ENCODE measurements at regions not wholly inside any gene's neighbourhood (a gene's known extent, or its start where the extent isn't known, plus 50 kb on each side); places are given as distances from the start of the nearest gene placed in this dataset.
"Not testable (repeated sequence)": the region's sequence is repeated elsewhere in the genome, so short reads cannot be mapped to it uniquely, and the experiment has no call there.

DNA sequence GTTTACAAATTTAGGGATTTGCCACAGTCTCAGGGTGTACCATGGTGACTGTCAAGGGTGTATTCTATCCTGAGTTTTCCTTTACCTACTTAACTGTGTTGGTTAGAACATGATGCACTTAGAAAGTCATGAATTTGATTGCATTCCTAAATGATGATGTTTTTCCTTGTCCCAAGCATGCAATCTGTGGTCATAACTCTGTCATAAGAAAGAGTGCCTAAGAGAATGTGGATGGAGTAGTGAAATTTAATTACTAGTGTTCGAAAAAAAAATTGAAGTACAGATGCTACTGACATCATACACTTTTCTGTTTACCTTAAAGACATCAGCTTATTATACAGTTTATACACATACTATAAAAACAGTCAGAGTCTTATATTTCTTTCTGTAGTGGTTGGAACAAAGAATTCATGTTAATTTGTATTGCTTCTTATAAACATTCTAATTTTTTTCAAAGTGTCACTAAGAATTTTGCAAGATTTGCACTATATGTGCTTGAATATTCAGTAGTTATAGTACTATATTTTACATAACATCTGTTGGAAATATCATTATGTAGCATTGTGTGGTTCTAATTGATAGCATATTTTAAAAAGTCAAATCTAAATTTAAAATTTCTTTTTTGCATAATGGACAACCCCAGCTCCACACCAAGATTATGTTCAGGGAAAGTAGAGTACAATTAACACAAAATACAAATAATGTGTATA lies 231.3 kb upstream of the KCNMB2 start:
- DNase-seq (ENCODE audit: low read depth) = peak; percentile 80

DNA sequence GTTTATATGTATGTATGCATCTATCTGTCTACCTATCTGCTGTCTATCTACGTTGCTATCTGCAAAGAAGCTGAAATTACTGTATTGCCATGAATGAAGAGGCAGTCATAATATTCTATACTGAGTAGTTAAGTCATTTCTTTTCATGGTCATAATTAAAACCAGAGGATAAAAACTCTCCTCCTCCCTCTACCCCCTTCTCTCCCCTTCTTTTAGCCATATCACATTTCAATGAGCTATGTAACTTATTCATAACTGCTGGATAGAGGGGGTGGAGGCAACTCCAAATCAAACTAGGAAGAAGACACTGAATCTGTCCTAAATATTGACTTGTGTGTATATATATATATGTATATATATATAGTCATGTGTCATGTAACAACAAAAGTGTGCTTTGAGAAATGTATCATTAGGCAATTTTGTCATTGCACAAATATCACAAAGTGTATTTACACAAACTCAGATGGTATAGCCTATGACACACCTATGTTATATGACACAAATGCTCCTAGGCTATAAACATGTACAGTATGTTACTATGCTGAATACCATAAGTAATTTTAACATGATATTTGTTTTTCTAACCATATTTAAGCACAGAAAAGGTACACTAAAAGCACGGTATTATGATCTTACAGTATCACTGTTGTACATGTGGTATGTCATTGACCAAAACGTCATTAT lies 229.7 kb upstream of the KCNMB2 start:
- no peak for DNase-seq (ENCODE audit: low read depth)

GRCh38 chr3:178308771-178309170 lies 227.5 kb upstream of the KCNMB2 start:
- peak; percentile 80 for DNase-seq (ENCODE audit: low read depth)

- DNase-seq (ENCODE audit: low read depth) = no peak
Observed at GRCh38 chr3:178310949-178311348, 225.3 kb upstream of the KCNMB2 start.

DNA sequence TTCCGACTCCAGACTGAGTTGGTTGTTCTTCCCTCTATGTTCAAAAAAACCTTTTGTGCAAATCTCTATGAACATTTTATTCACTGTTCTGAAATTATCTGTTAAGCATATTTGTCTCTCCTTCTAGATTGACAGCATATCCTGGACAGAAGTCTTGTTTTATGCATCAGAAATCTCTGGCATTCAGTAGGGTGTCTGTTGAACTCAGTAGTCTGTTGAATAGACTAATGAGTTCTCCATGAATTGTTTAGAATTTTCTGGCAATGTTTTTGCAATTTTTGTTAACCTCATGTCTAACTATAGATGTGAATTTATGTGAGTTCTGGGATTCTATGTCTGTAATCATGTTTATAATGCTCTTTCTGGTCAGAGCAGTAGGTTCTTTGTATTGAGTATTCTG lies 222.5 kb upstream of the KCNMB2 start:
- DNase-seq (ENCODE audit: low read depth) = no peak

- no peak for DNase-seq (ENCODE audit: low read depth)
Observed at GRCh38 chr3:178318340-178318739, 217.9 kb upstream of the KCNMB2 start.

GRCh38 chr3:178318941-178319816 lies 217.1 kb upstream of the KCNMB2 start:
- peak; percentile 46 for DNase-seq (ENCODE audit: low read depth)

GRCh38 chr3:178320456-178321351 lies 215.5 kb upstream of the KCNMB2 start:
- peak; percentile 76 for DNase-seq (ENCODE audit: low read depth)

DNA sequence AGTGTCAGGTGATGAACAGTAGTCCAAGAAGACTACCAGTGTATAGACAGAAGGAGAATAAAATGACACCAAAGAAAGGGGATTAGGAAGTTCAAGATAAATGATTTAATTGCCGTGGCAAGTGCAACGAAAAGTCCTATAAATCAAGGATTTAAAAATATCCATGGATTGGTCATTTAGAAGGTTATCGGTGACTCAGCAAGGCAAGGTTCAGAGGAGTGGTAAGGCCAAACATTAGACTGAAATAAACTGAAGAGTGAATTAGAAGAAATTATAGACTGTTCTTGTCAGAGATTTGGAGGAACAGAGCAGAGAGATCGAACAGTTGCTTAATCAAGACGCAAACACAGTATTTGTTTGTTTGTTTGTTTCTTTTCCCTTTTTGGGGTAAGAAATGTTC lies 211.9 kb upstream of the KCNMB2 start:
- no peak for DNase-seq (ENCODE audit: low read depth)

DNA sequence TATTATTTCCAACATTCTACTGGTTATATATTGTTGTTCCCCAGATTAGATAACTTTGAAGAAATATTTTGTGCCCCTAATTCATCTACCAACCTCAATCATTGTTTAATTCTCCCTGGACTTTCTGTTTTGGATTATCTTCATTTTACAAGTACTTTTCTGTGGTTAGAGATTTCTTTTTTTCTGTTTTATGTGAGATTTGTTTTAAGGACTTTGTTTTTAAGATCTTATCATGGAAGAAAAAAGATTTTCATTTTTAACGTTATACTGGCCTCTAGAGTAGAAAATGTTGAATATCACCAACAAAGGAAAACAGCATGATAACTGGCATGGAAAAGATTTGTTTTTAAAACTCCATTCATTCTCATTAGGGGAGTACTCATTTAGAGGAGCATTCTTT lies 210.9 kb upstream of the KCNMB2 start:
- peak; percentile 66 for DNase-seq (ENCODE audit: low read depth)

GRCh38 chr3:178329936-178330335 lies 206.3 kb upstream of the KCNMB2 start:
- DNase-seq (ENCODE audit: low read depth) = no peak

DNA sequence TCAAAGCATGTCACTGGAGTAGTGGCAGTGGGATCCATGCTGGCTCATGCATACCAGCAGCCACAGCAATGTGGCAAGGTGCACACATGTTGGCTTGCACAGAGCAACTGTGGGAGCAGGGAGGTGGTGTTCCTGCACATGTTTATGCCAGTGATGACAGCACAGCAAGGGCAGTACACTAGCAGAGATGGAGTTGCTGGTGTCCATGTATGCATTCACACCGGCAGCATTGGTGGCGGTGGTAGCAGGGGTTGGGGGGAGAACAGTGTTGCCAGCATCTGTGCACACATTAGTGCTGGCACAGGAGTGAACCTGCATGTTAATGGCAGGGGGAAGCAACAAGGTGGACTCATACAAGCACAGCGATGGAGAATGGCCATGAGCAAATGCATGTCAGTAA lies 202.0 kb upstream of the KCNMB2 start:
- no peak for DNase-seq (ENCODE audit: low read depth)

GRCh38 chr3:178336336-178336735 lies 199.9 kb upstream of the KCNMB2 start:
- no peak for DNase-seq (ENCODE audit: low read depth)

DNA sequence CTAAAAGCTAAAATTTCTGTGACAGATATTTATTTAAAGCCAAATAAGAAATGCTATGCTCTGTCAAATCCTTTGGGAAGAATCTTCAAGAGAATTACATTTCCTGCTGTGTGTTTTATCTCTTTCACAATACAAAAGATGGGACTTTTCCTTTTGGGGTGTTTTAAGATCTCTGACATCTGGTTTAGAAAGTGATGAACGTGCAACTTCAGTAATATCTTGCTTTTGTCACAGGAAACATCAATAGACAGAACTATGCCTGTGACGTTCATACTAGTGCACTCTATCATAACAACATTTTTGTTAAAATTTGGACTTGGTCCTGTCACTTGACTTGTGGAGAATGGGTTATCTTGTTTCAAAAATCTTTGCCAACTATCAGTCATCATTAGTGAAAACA lies 195.7 kb upstream of the KCNMB2 start:
- no peak for DNase-seq (ENCODE audit: low read depth)

- no peak for DNase-seq (ENCODE audit: low read depth)
Observed at GRCh38 chr3:178341636-178342035, 194.6 kb upstream of the KCNMB2 start.

GRCh38 chr3:178342111-178342510 lies 194.1 kb upstream of the KCNMB2 start:
- DNase-seq (ENCODE audit: low read depth) = no peak

GRCh38 chr3:178343433-178344038 lies 192.7 kb upstream of the KCNMB2 start:
- no peak for DNase-seq (ENCODE audit: low read depth)

DNA sequence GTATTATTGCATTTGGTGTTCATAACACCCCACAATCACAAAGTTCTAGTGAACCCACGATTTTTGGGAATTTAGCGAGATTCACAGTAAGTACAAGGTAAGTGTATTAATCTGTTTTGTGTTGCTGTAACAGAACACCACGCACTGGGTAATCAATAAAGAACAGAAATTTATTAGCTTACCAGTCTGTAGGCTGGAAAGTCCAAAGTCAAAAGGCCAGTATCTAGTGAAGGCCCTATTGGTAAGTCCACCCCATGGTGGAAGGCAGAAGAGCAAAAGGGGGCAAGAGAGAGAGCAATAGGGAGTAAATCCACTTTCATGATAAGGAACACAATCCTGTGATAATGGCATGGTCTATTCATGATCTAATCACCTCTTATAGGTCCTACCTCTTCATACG lies 190.3 kb upstream of the KCNMB2 start:
- DNase-seq (ENCODE audit: low read depth) = no peak

DNA sequence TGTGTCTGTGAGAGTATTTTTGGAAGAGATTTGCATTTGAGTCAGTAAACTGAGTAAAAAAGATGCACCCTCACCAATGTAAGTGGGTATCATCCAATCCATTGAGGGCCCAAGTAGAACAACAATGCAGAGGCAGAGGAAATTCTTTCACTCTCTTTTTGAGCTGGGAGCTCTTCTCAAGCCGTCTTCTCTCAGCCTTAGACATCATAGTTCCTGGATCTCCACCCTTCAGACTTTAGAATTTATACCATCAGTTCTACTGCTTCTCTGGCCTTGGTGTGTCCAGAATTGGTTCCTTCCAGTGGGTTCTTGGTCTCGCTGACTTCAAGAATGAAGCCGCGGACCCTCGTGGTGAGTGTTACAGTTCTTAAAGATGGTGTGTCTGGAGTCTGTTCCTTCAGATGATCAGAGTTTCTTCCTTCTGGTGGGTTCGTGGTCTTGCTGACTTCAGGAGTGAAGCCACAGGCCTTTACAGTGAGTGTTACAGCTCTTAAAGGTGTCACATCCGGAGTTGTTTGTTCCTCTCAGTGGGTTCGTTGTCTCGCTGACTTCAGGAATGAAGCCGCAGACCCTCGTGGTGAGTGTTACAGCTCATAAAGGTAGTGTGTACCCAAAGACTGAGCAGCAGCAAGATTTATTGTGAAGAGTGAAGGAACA lies 187.5 kb upstream of the KCNMB2 start:
- DNase-seq (ENCODE audit: low read depth) = not testable (repeated sequence)

- DNase-seq (ENCODE audit: low read depth) = not testable (repeated sequence)
Observed at GRCh38 chr3:178349218-178349596, 187.0 kb upstream of the KCNMB2 start.

DNA sequence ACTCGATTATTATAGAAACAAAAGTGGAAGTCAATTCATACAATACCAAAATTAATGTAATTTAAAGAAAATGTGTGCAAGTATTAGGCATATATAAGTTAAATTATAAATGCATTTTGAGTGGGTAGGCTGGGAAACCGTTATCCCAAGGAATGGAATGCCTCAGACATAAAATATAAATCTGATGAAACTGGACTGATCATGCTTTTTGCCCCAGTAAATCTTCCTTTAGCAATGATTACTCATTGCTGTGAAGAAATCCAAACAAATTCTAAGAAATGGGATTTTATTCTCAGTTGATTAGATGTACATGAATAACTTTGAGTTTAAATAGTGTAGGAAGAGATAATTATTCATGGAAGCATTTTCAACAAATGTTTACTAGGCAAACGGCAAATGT lies 185.5 kb upstream of the KCNMB2 start:
- DNase-seq (ENCODE audit: low read depth) = peak; percentile 73

All from amniotic epithelial cell (primary cell).